Kasumi-1 (cell line): ENCODE measurements at regions not wholly inside any gene's neighbourhood (a gene's known extent, or its start where the extent isn't known, plus 50 kb on each side); places are given as distances from the start of the nearest gene placed in this dataset.

Source experiments
- DNase-seq, 2 experiments: peaks; one replicate each; lab custom pipeline; 2025; lab: John Stamatoyannopoulos, UW

- DNase-seq, result no peak
These were observed 1064.6 kb upstream of the CADM2 start for GRCh38 chr3:83894223-83894622.

- DNase-seq, result no peak
These were observed 1062.9 kb upstream of the CADM2 start for GRCh38 chr3:83895892-83896291.

- no peak for DNase-seq
These were observed 1055.8 kb upstream of the CADM2 start for GRCh38 chr3:83902787-83903533.

GRCh38 chr3:83913381-83913780 is 1045.4 kb upstream of the CADM2 start:
- no peak for DNase-seq

GRCh38 chr3:83926291-83926690 is 1032.5 kb upstream of the CADM2 start:
- no peak for DNase-seq

- DNase-seq, result peak; percentile 11 to 28
These were observed 1030.4 kb upstream of the CADM2 start for GRCh38 chr3:83928391-83928790.

- no peak for DNase-seq
These were observed 1029.9 kb upstream of the CADM2 start for GRCh38 chr3:83928903-83929302.

- peak; percentile 86 to 87 for DNase-seq
These were observed 1024.4 kb upstream of the CADM2 start for GRCh38 chr3:83934192-83935021.

GRCh38 chr3:83938491-83938890 is 1020.3 kb upstream of the CADM2 start:
- DNase-seq, result no peak

GRCh38 chr3:83941990-83942745 is 1016.6 kb upstream of the CADM2 start:
- DNase-seq, result no peak

- no peak for DNase-seq
These were observed 1012.7 kb upstream of the CADM2 start for GRCh38 chr3:83946049-83946448.

GRCh38 chr3:83946554-83946953 is 1012.2 kb upstream of the CADM2 start:
- peak; percentile 81 to 86 for DNase-seq

GRCh38 chr3:83948771-83949170 is 1010.0 kb upstream of the CADM2 start:
- no peak for DNase-seq

- peak; percentile 12 to 24 for DNase-seq
These were observed 1005.2 kb upstream of the CADM2 start for GRCh38 chr3:83953417-83954089.

GRCh38 chr3:83956431-83956830 is 1002.4 kb upstream of the CADM2 start:
- DNase-seq, result no peak

- no peak for DNase-seq
These were observed 990.4 kb upstream of the CADM2 start for GRCh38 chr3:83968356-83968755.

GRCh38 chr3:83971666-83972065 is 987.1 kb upstream of the CADM2 start:
- no peak for DNase-seq

- no peak for DNase-seq
These were observed 950.2 kb upstream of the CADM2 start for GRCh38 chr3:84008623-84009022.

GRCh38 chr3:84023842-84024241 is 934.9 kb upstream of the CADM2 start:
- no peak for DNase-seq

- DNase-seq, result no peak
These were observed 919.7 kb upstream of the CADM2 start for GRCh38 chr3:84039099-84039498.

- DNase-seq, result no peak
These were observed 916.2 kb upstream of the CADM2 start for GRCh38 chr3:84042399-84043106.
